ENCODE measurements at regions not wholly inside any gene's neighbourhood (a gene's known extent, or its start where the extent isn't known, plus 50 kb on each side); places are given as distances from the start of the nearest gene placed in this dataset.

DNA sequence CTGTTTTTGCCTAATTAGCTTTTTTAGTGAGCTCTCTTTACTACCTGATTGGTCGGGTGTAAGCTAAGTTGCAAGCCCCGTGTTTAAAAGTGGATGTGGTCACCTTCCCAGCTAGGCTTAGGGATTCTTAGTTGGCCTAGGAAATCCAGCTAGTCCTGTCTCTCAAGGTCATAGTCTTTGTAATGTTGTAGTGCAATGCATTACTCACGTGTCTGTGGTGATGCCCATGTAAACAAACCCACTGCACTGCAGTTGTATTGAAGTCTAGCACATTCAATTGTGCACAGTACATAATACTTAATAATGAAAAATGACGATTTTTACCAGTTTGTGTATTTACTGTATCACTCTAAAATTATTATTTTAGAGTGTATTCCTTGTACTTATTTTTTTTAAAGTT is 335.5 kb downstream of the NUAK1 start:
- no peaks in the 10 kb centered on the region for H3K27me3 Mint-ChIP-seq
- peaks cover 0 to 4% of the 10 kb centered on the region in 2 donors for H3K9me3 Mint-ChIP-seq
- no peak overlapping the region for H3K4me3 Mint-ChIP-seq
- DNase-seq (no peak), ATAC-seq (replicated peaks) (no peak)
- H3K27ac Mint-ChIP-seq: no peak overlapping the region
- no peaks in the 10 kb centered on the region for H3K36me3 Mint-ChIP-seq
- H3K4me1 Mint-ChIP-seq: no peaks in the 10 kb centered on the region

- DNase-seq (no peak), ATAC-seq (replicated peaks) (no peak)
- H3K4me1 Mint-ChIP-seq: no peaks in the 10 kb centered on the region
- no peak overlapping the region for H3K27ac Mint-ChIP-seq
- H3K27me3 Mint-ChIP-seq: no peaks in the 10 kb centered on the region
- H3K36me3 Mint-ChIP-seq: no peaks in the 10 kb centered on the region
- H3K9me3 Mint-ChIP-seq: peaks cover 0 to 2% of the 10 kb centered on the region in 2 donors
- no peak overlapping the region for H3K4me3 Mint-ChIP-seq
These were observed 334.0 kb downstream of the NUAK1 start for GRCh38 chr12:105804591-105805265.

- Mint-ChIP-seq H3K4me1 (no peaks in the 10 kb centered on the region), H3K36me3 (no peaks in the 10 kb centered on the region), H3K27me3 (no peaks in the 10 kb centered on the region), H3K4me3 (no peak overlapping the region), H3K27ac (no peak overlapping the region), H3K9me3 (peaks cover 0 to 3% of the 10 kb centered on the region in 2 donors)
- no peak for DNase-seq
- ATAC-seq (replicated peaks): no peak
These were observed 332.9 kb downstream of the NUAK1 start for GRCh38 chr12:105805730-105806399.

GRCh38 chr12:105806400-105806770 is 332.4 kb downstream of the NUAK1 start:
- Mint-ChIP-seq H3K27ac (no peak overlapping the region), H3K27me3 (no peaks in the 10 kb centered on the region), H3K4me3 (no peak overlapping the region), H3K9me3 (peaks cover 0 to 3% of the 10 kb centered on the region in 2 donors), H3K36me3 (no peaks in the 10 kb centered on the region), H3K4me1 (no peaks in the 10 kb centered on the region)
- DNase-seq (no peak), ATAC-seq (replicated peaks) (no peak)

- DNase-seq (no peak), ATAC-seq (replicated peaks) (no peak)
- Mint-ChIP-seq H3K27ac (no peak overlapping the region), H3K4me3 (no peak overlapping the region), H3K27me3 (no peaks in the 10 kb centered on the region), H3K9me3 (peaks cover 0 to 1% of the 10 kb centered on the region in 2 donors), H3K4me1 (no peaks in the 10 kb centered on the region), H3K36me3 (no peaks in the 10 kb centered on the region)
These were observed 326.4 kb downstream of the NUAK1 start for GRCh38 chr12:105812366-105812765.

GRCh38 chr12:105813201-105813600 is 325.6 kb downstream of the NUAK1 start:
- no peaks in the 10 kb centered on the region for H3K27me3 Mint-ChIP-seq
- H3K4me1 Mint-ChIP-seq: no peaks in the 10 kb centered on the region
- no peaks in the 10 kb centered on the region for H3K36me3 Mint-ChIP-seq
- H3K9me3 Mint-ChIP-seq: peaks cover 0 to 1% of the 10 kb centered on the region in 2 donors
- H3K27ac Mint-ChIP-seq: no peak overlapping the region
- DNase-seq (no peak), ATAC-seq (replicated peaks) (no peak)
- no peak overlapping the region for H3K4me3 Mint-ChIP-seq

- DNase-seq (no peak), ATAC-seq (replicated peaks) (no peak)
- H3K4me3 Mint-ChIP-seq: no peak overlapping the region
- H3K27me3 Mint-ChIP-seq: no peaks in the 10 kb centered on the region
- no peak overlapping the region for H3K27ac Mint-ChIP-seq
- no peaks in the 10 kb centered on the region for H3K4me1 Mint-ChIP-seq
- H3K9me3 Mint-ChIP-seq: peaks cover 0 to 1% of the 10 kb centered on the region in 2 donors
- H3K36me3 Mint-ChIP-seq: no peaks in the 10 kb centered on the region
These were observed 324.5 kb downstream of the NUAK1 start for GRCh38 chr12:105814283-105814682.

GRCh38 chr12:105819549-105819948 is 319.2 kb downstream of the NUAK1 start:
- Mint-ChIP-seq H3K4me3 (no peak overlapping the region), H3K36me3 (no peaks in the 10 kb centered on the region), H3K27ac (no peak overlapping the region), H3K27me3 (peaks cover 4 to 8% of the 10 kb centered on the region in 2 donors), H3K4me1 (no peaks in the 10 kb centered on the region), H3K9me3 (peaks cover 0 to 3% of the 10 kb centered on the region in 2 donors)
- DNase-seq: no peak
- ATAC-seq (replicated peaks): no peak

DNA sequence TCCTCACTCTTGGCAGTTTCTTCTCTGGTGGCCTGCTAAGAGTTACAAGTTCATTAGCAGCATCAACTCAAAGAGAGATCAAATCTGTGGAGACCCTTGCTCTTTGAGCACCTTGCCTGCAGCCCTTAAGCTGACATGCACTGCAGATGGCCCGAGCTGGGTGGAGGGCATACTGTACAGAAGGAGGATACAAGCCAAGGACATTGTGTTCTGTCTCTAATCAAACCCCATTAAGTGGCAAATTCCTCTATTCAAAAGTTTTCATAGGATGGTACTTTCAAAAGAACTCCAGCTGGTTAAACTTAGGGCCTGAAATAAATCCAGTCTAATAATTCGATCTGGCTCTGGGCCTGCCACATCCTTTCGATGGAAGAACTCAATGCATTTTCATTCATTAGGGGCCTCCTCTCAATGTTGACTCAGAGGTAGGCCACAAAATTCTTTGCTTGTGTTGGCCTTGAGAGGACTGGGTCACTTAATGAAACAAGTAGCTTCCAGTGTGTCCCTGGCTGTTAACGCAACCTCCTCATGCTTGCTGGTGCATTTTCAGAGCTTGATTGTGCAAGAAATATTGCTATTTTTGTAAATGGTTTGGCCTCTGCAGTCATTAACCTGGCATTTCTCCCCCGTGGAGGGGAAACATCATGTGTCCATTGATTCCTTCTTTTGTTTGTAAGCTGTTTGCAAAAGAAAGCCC is 318.2 kb downstream of the NUAK1 start:
- no peaks in the 10 kb centered on the region for H3K4me1 Mint-ChIP-seq
- DNase-seq (no peak), ATAC-seq (replicated peaks) (no peak)
- no peak overlapping the region for H3K27ac Mint-ChIP-seq
- no peaks in the 10 kb centered on the region for H3K36me3 Mint-ChIP-seq
- H3K4me3 Mint-ChIP-seq: no peak overlapping the region
- peaks cover 0 to 3% of the 10 kb centered on the region in 2 donors for H3K9me3 Mint-ChIP-seq
- peaks cover 4 to 8% of the 10 kb centered on the region in 2 donors for H3K27me3 Mint-ChIP-seq

- H3K9me3 Mint-ChIP-seq: peaks cover 0 to 3% of the 10 kb centered on the region in 2 donors
- no peak for DNase-seq
- no peaks in the 10 kb centered on the region for H3K36me3 Mint-ChIP-seq
- peaks cover 4 to 8% of the 10 kb centered on the region in 2 donors for H3K27me3 Mint-ChIP-seq
- H3K4me3 Mint-ChIP-seq: no peak overlapping the region
- no peaks in the 10 kb centered on the region for H3K4me1 Mint-ChIP-seq
- no peak for ATAC-seq (replicated peaks)
- H3K27ac Mint-ChIP-seq: no peak overlapping the region
These were observed 316.3 kb downstream of the NUAK1 start for GRCh38 chr12:105822131-105823105.

GRCh38 chr12:105823810-105824209 is 314.9 kb downstream of the NUAK1 start:
- no peaks in the 10 kb centered on the region for H3K36me3 Mint-ChIP-seq
- ATAC-seq (replicated peaks): no peak
- no peak overlapping the region for H3K4me3 Mint-ChIP-seq
- peaks cover 4 to 8% of the 10 kb centered on the region in 2 donors for H3K27me3 Mint-ChIP-seq
- H3K9me3 Mint-ChIP-seq: peaks cover 0 to 3% of the 10 kb centered on the region in 2 donors
- no peak overlapping the region for H3K27ac Mint-ChIP-seq
- no peak for DNase-seq
- no peaks in the 10 kb centered on the region for H3K4me1 Mint-ChIP-seq

- ATAC-seq (replicated peaks): no peak
These were observed 313.6 kb downstream of the NUAK1 start for GRCh38 chr12:105825141-105825540.

GRCh38 chr12:105831372-105831771 is 307.4 kb downstream of the NUAK1 start:
- Mint-ChIP-seq H3K4me3 (no peak overlapping the region), H3K27me3 (no peaks in the 10 kb centered on the region), H3K9me3 (peaks cover 0 to 2% of the 10 kb centered on the region in 2 donors), H3K27ac (no peak overlapping the region), H3K36me3 (no peaks in the 10 kb centered on the region), H3K4me1 (no peaks in the 10 kb centered on the region)
- no peak for DNase-seq
- no peak for ATAC-seq (replicated peaks)

More at GRCh38 chr12:105825141-105825540, 313.6 kb downstream of the NUAK1 start:
- no peak overlapping the region for H3K4me3 Mint-ChIP-seq
- no peak for DNase-seq
- H3K27ac Mint-ChIP-seq: no peak overlapping the region
- peaks cover 0 to 5% of the 10 kb centered on the region in 2 donors for H3K9me3 Mint-ChIP-seq
- no peaks in the 10 kb centered on the region for H3K36me3 Mint-ChIP-seq
- H3K27me3 Mint-ChIP-seq: peaks cover 4 to 8% of the 10 kb centered on the region in 2 donors
- H3K4me1 Mint-ChIP-seq: no peaks in the 10 kb centered on the region

GRCh38 chr12:105832021-105832420 is 306.7 kb downstream of the NUAK1 start:
- Mint-ChIP-seq H3K27me3 (no peaks in the 10 kb centered on the region), H3K4me1 (no peaks in the 10 kb centered on the region), H3K4me3 (no peak overlapping the region), H3K27ac (no peak overlapping the region), H3K9me3 (peaks cover 0 to 2% of the 10 kb centered on the region in 2 donors), H3K36me3 (no peaks in the 10 kb centered on the region)
- DNase-seq: no peak
- no peak for ATAC-seq (replicated peaks)
